GM19099 (cell line): ENCODE measurements at regions not wholly inside any gene's neighbourhood (a gene's known extent, or its start where the extent isn't known, plus 50 kb on each side); places are given as distances from the start of the nearest gene placed in this dataset.

Experiments
- POLR2A ChIP-seq: IDR thresholded peaks from 3 replicates; pipeline ENCODE4 v1.6.1; 2011; ENCODE audit warnings: low read depth; ENCODE audit not compliant: insufficient read length; ENCODE audit errors: extremely low read depth

DNA sequence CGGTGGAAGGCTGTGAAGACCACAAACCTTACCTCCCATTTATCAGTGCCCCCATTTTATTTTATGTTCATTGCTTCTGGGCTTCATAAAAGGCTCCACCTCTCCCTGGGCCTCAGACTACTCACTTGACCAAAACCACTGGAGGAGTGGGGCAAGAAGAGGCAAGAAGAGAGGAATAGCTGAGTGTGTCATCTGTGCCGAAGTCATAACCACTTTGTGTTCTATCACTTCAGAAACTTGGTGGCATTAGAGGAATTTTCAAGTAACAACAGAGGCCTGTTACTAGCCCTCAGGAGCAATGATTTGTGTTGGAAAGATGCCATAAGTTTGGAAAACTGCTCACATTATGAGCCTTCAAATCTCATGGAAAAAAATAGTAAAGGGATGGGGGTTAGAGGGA is 88.7 kb upstream of the PIK3R1 start:
- TF ChIP-seq POLR2A = no peak

DNA sequence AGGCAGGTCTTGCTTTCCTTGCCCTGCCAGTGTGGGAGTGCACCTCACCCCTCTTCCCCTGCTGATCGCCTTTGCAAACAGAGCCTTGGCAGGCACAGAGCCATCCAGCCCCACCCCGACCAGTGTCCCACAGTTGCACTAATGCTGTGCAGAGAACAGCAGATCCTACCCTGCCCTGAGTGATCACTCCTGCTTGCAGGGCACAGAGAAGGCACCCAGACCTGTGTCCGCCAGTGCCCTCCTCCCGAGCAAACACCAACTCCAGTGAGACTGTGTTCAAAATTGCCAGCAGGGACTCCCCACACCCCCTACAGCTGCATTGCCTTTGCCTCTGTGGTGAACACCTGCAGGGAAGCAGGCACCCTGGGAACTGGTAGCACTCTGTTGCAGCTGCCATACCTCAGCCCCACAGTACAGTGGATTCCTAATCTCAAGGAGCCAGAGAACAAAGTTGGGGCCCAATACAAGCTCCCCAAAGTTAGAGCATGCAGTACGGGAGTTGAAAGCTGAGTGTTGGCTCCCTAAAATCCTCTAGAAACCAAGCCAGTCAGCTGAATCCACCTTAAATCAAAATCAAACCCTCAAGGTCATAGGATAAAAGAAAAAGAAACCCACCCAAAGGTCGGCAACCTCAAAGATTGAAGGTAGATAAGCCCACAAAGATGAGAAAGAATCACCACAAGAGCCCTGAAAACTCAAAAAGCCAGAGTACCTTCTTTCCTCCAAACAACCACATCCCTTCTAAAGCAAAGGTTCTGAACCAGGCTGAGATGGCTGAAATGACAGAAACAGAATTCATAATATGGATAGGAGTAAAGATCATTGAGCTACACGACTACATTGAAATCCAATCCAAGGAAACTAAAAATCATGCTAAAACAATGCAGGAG is 92.9 kb upstream of the PIK3R1 start:
- no peak for TF ChIP-seq POLR2A

DNA sequence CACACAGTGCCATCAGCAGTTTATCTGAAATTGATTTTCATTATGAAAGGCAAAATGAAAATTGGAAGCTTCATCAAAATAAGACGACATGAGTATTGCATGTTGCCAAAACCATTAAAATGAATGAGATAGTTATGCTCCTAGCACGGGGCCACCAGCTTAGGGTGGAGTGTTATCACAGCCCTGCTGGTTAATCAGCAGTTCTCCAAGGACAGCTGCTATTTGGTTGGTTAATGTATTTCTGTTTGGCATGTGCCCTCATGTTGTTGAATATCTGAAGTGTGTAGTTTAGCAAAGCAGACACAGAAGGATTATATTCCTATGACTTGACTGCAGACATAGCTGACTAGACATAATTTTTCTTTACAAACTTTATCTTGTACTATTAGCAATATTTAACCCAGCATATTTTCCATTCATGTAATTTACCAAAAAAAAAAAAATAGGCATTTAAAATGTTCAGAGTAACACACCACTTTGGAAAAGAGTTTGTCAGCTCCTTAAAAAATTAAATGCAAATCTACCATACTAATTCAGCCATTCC is 98.6 kb upstream of the PIK3R1 start:
- TF ChIP-seq POLR2A = no peak

DNA sequence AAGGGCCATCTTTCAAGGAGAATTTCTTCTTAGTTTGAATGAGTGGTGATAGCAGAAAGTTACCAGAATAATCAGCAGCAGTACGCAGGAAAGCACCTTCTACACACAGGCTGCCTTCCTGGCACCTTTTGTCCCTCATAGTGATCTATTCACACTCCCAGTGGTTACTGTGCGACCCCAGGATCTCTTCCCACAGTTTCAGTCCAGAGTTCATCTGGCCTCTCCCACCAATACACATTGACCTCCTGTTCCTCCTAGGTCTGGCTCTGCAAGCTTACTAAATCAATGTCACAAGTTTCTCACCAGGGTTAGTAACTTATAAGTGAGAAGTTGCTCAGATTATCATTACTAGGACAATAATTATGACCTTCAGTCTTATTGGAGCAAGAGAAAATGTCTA is 99.1 kb upstream of the PIK3R1 start:
- TF ChIP-seq POLR2A = no peak

DNA sequence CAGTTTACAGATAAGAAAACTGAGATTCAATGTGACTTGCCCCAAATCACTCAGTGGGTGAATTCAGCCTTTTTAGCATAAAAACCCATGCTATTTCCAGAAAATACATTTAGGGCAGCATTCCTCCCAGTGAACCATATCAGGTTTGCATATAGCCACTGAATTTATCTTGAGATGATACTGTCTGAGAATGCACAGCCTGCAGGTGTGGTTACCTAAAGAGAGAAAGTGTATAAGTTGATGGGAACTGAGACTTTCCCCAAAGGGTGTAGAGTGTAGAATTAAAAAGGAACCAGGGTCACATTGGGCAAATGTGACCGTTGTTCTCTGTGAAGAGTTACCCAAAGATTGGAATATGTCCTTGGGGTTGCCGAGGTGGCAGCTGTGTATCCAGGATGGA is 100.0 kb upstream of the PIK3R1 start:
- TF ChIP-seq POLR2A = no peak

DNA sequence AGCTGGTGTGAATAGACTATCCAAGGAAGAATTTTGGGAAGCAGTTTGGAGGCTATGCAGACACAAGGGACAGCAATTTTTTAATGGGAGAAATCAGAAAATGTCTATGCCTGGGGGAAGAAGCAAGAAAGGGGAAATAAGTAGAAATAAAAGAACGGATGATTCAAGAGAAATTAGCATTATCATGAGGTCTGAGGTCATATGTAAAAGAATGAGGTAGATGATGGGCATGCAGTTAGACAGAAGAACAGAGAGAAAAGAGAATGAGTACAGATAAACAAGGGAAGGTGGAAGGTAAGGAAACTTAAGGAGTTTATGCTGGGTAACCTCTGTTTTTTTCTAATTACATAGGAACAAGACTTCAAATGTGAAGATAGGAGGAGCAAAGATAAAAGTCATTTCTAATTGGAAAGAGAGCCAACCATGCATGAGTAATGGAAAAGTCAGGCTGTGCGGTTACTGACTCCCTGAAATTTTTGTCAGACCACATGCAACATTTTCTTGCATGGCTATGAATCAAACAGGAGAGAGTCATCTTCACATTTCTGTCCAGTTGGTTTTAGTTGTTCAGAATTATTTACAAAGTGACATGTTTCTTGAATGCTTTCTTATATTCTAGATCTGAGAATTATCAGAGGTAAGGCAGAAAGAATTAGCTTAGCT is 101.0 kb upstream of the PIK3R1 start:
- no peak for TF ChIP-seq POLR2A

DNA sequence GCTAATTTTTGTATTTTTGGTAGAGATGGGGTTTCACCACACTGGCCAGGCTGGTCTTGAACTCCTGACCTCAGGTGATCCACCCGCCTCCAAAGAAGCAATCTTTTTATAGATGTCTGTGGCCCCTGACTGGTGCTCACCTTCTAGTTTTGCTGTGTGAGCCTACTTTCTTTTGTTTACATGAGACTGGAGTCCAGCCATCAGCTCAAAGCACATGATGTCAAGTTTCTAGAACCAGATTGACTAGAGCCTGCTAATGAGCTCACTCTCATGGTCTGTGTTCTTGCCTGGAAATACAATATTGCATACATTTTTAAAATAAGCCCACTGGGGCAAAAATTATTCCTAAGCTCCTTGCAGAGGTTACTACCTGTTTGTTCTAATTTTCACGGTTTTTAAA is 102.9 kb upstream of the PIK3R1 start:
- no peak for TF ChIP-seq POLR2A

DNA sequence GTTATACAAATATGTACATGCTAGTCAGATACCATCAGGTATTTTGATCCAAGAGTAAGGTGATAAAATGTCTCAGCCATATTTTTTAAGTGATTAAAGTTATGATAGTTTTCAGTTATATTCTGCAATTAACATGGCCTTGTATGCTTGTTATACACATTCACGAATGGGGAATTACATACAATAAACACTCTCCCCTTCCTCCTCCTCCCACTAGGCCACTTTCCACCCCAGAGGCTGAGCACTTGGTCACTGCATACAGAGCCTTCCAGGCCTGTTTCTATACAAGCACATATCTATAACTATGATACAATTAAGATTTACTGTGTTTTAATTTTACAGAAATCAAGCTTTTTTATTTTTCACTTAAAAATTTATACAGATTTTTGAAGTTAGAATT is 104.7 kb upstream of the PIK3R1 start:
- TF ChIP-seq POLR2A = no peak

DNA sequence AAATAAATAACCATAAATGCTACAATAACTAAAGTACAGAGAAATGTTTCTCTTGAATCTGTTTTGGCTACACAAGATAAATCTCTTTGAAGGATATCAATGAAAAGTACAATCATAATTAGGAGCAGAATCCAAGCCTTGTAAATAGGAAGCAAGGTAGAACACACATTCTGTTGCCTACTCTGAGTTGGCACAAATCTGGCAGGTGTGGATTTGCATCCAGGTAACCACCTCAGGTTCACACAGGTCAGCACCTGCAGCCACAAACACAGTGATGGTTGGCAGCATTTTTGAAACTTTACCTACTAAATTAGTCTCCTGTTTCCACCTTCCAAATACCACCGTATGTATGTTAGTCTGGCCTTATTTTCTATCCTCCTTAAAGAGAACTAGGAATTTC is 105.3 kb upstream of the PIK3R1 start:
- no peak for TF ChIP-seq POLR2A

DNA sequence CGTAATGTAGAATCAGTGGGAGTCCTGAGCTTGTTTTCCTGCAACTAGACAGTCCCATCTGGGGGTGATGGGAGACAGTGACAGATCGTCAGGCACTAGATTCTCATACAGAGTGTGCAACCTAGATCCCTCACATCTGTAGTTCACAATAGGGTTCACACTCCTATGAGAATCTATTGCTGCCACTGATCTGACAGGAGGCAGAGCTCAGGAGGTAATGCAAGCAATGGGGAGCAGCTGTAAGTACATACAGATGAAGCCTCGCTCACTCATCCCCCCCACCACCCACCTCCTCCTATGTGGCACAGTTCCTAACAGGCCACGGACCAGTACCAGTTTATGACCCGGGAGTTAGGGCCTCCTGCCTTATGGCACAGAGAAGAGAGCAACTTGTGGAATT is 116.2 kb upstream of the PIK3R1 start:
- TF ChIP-seq POLR2A = no peak

DNA sequence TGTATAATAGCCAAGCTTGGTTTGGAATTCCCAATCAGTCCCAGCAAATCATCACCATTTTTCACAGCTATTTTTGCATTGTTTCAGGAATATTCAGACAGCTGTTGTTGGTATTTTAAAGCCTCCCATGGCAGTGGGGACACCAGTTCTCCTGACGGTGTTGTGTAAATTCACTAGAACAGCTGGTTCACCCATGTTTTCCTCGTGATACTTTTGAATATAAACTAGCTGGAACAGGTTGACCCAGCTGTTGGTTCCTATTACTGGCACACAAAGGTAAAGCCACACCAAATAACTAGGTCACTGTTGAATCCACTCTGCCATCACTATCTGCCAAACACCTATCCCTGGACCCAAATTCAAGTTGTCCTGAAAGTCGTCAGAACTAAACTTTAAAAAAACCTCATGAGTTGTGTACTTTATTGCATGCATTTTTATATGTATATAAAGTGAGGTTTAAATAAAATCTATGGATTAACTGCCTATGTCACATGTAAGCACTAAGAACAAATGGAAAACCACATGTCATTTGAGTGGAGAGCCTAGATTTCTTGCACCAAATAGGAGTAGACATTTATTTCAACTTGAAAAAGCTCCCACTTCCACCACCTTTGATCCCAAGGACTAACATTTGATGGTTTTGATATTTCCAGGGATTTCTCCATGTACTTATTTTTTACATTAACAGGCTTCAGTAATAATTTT is 121.9 kb upstream of the PIK3R1 start:
- TF ChIP-seq POLR2A = no peak

DNA sequence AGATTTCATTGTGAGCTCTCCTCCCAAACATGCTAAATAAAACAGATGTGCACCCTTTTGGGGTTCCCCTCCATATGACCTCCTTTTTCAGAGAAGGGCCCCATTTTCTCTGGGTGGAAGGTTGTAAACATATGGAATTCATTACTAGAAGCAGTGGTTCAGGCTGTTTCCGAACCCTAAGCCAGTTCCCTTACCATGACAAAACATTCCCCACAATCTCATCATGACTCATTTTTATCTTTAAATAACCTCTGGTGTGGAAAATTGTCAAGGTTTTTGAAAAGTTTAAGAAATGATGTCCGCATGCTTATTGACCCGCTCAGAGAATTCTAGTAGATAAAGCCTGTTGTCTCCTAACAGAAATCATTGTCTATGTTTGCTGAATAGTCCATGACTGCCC is 127.3 kb upstream of the PIK3R1 start:
- no peak for TF ChIP-seq POLR2A

DNA sequence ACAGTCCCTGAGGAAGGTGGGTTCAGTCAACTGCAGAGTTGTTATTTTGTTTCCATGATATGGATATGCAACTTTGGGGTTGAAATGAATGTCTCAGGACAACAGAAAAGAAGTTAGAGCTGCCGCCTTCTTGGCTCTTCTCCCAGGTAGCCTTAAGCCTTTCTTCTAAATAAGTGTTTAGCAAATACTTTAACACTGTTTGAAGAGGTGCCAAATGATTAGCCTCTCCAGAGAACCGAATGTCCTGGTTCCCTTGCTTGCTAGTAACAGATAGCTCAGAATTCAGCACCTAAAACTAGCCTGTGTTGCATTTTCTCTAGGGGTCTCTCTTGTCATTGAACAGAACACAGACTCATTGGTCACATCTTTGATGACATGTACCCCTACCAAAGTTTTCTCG is 127.7 kb upstream of the PIK3R1 start:
- no peak for TF ChIP-seq POLR2A

DNA sequence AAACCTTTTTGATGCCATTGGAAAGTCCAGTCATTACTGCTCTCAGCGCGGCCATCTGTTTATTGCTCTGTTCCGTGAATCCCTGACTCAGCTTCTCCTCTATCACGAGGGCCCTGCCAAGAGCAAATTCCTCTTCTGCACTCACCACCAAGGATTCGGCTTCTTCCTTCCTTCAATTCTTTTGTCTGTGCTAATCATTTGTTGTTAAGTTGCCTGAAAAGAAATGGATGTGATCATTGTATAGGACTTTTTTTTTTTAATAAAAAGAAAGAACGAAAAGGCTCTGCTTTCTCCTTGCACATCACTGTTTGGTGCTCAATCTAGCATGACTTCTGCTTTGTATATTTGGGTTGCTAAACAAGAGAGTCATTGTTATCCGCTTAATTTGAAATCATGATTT is 128.7 kb upstream of the PIK3R1 start:
- TF ChIP-seq POLR2A = no peak

DNA sequence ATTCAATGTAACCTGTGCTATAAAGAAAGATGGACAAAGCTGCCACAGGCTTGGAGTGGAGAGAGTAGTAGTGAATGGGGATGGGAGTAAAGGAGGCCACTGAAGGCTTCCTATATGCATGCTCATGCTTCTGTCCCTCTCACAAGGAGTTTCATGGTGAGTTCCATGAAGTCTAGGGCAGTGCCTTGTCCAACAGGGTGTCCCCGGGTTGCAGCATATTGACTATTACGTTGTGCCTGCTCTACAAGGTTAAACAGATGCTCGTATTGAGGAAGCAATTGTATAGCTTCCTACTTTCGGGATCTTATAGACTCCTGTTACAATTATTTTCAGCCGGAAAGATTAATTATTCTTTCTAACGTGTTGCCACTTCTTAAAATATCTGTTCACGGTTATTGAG is 129.1 kb upstream of the PIK3R1 start:
- no peak for TF ChIP-seq POLR2A
